K562 (cell line): ENCODE measurements at regions not wholly inside any gene's neighbourhood (a gene's known extent, or its start where the extent isn't known, plus 50 kb on each side); places are given as distances from the start of the nearest gene placed in this dataset.

Experiments used
- ATAC-seq: fragments of 200-7000 bp; cut with Tn5 transposase; 3 replicates; pipeline ENCODE4 v1.9.1; 2020; ENCODE audit warnings: moderate library complexity
- BruUV-seq: library from RNA; stranded (reverse); fragments of 400-500 nt; replicated peaks from 2 replicates; lab custom pipeline; 2021; lab: Mats Ljungman, UMichigan
- CTCF ChIA-PET: fragments of 300-600 bp; formaldehyde crosslinking; extraction: SDS; loops from one replicate; lab custom pipeline; 2021; ENCODE audit warnings: low intra/inter-chr PET ratio; lab: Yijun Ruan, JAX
- POLR2A ChIA-PET: fragments of 300-600, 350-650 bp; sonication (Branson Sonifier 250); formaldehyde crosslinking; extraction: SDS; loops from one replicate; lab custom pipeline; 2021; ENCODE audit warnings: antibody characterized with exemption, inconsistent platforms; lab: Yijun Ruan, JAX
- DNase-seq, 4 experiments: peaks; one replicate each; pipeline versions ENCODE4 v3.0.0 to v3.0.0-alpha.2; 2011 to 2018; ENCODE audit warnings: low spot score in 3 of 4, mixed read lengths in 3 of 4; ENCODE audit errors: extremely low read depth in 1 of 4
- FAIRE-seq: peaks from 2 replicates; lab custom pipeline; 2011; peaks lifted over from hg19 to GRCh38; lab: Jason Lieb, UNC
- H2AFZ ChIP-seq: 2 replicates; pipeline ENCODE4 v1.6.0; 2011; ENCODE audit warnings: low read depth, low read length, control low read depth, inconsistent platforms
- H3K27ac ChIP-seq: fragments of 200-600 bp; 3 replicates; pipeline ENCODE4 v1.8.0; 2011; ENCODE audit warnings: low read depth, mild to moderate bottlenecking, control low read depth, inconsistent platforms, low read length, moderate library complexity, mixed read lengths; ENCODE audit errors: extremely low read depth
- H3K27me3 ChIP-seq, 2 experiments: fragments of 300-600 bp in 1 of 2; 2 replicates in 1 of 2; 3 replicates in 1 of 2; pipeline versions ENCODE4 v1.6.0 to v1.8.0; 2011; ENCODE audit warnings: inconsistent platforms in 2 of 2, low read length in 2 of 2, mild to moderate bottlenecking in 1 of 2, mixed read lengths in 1 of 2, moderate library complexity in 1 of 2; ENCODE audit not compliant: control insufficient read depth in 2 of 2, insufficient read depth in 2 of 2
- H3K36me3 ChIP-seq: fragments of 300-600 bp; 3 replicates; pipeline ENCODE4 v1.8.0; 2011; ENCODE audit warnings: mild to moderate bottlenecking, low read length, inconsistent platforms; ENCODE audit not compliant: control insufficient read depth, insufficient read depth
- H3K4me1 ChIP-seq, 2 experiments: fragments of 200-600 bp in 1 of 2; replicated peaks in 1 of 2; 2 replicates in 1 of 2; 3 replicates in 1 of 2; pipeline versions ENCODE4 v1.5.1 to v1.8.0; 2011; ENCODE audit warnings: inconsistent platforms in 2 of 2, low read length in 2 of 2, mild to moderate bottlenecking in 1 of 2, mixed read lengths in 1 of 2, moderate library complexity in 1 of 2; ENCODE audit not compliant: control insufficient read depth in 2 of 2, insufficient read depth in 2 of 2
- H3K4me2 ChIP-seq: 2 replicates; pipeline ENCODE4 v1.6.1; 2011; ENCODE audit warnings: low read length, control low read depth, inconsistent platforms, mixed read lengths; ENCODE audit not compliant: insufficient read depth
- H3K4me3 ChIP-seq: fragments of 200-600 bp; sonication (generic), shearing (Covaris generic); 2 replicates; pipeline ENCODE4 v1.5.1; 2016; ENCODE audit warnings: control low read depth, inconsistent platforms
- H3K79me2 ChIP-seq: fragments of 200-600 bp; 3 replicates; pipeline ENCODE4 v1.8.0; 2011; ENCODE audit warnings: low read length, inconsistent platforms; ENCODE audit not compliant: control insufficient read depth, insufficient read depth
- H3K9ac ChIP-seq, 2 experiments: 2 replicates each; pipeline versions ENCODE4 v1.6.0 to v1.6.1; 2011; ENCODE audit warnings: low read depth in 2 of 2, low read length in 2 of 2, control low read depth in 1 of 2, inconsistent platforms in 1 of 2, mild to moderate bottlenecking in 1 of 2, mixed read lengths in 1 of 2; ENCODE audit not compliant: insufficient read depth in 1 of 2
- H3K9me1 ChIP-seq: one replicate; pipeline ENCODE4 v1.6.0; 2011; ENCODE audit warnings: inconsistent platforms, mild to moderate bottlenecking, low read length, moderate library complexity; ENCODE audit not compliant: control insufficient read depth, insufficient read depth
- H3K9me3 ChIP-seq: replicated peaks from 2 replicates; pipeline ENCODE4 v1.5.1; 2011; ENCODE audit warnings: low read depth, low read length, inconsistent platforms; ENCODE audit not compliant: control insufficient read depth, insufficient read depth
- H4K20me1 ChIP-seq: replicated peaks from 2 replicates; pipeline ENCODE4 v1.6.1; 2011; ENCODE audit warnings: low read length, inconsistent platforms, mixed read lengths; ENCODE audit not compliant: control insufficient read depth, insufficient read depth
- ELF2 ChIP-seq: fragments of 250-450 bp; sonication (Bioruptor Pico); IDR thresholded peaks from 2 replicates; pipeline ENCODE4 v1.5.0; 2021; ENCODE audit warnings: mild to moderate bottlenecking
- GTF2F1 ChIP-seq: IDR thresholded peaks from 2 replicates; pipeline ENCODE4 v1.6.1; 2011; ENCODE audit warnings: low read depth, low read length, improper control_type of control experiment
- WGBS: fragments of 100-300 bp; shearing (Covaris generic); methylation state at CpG from one replicate; pipeline ENCODE4 v1.1.6; 2016; ENCODE audit warnings: low coverage, mixed read lengths; ENCODE audit not compliant: insufficient coverage; ENCODE audit errors: missing lambda C conversion rate; 5-methylcytosine and 5-hydroxymethylcytosine counted together
- in situ Hi-C: fragments of 300-500 bp; cut with MboI; formaldehyde crosslinking; loops from 4 replicates; pipeline ENCODE4 v1.15.0; 2018; ENCODE audit warnings: inconsistent platforms, mixed read lengths
- intact Hi-C: fragments of 100-400 bp; cut with micrococcal nuclease; formaldehyde crosslinking; loops from 2 replicates; pipeline ENCODE4 v1.14.2; 2022
- TF ChIP-seq, protein P1 (sequence below): sonication (generic); formaldehyde crosslinking; IDR thresholded peaks from 2 replicates; pipeline ENCODE4 v1.8.0; 2023; ENCODE audit warnings: mild to moderate bottlenecking, missing genetic modification reagents
- TF ChIP-seq, protein P2 (sequence below): fragments of 450-650 bp; IDR thresholded peaks from 2 replicates; pipeline ENCODE4 v1.6.1; 2016; ENCODE audit warnings: mild to moderate bottlenecking

DNA sequence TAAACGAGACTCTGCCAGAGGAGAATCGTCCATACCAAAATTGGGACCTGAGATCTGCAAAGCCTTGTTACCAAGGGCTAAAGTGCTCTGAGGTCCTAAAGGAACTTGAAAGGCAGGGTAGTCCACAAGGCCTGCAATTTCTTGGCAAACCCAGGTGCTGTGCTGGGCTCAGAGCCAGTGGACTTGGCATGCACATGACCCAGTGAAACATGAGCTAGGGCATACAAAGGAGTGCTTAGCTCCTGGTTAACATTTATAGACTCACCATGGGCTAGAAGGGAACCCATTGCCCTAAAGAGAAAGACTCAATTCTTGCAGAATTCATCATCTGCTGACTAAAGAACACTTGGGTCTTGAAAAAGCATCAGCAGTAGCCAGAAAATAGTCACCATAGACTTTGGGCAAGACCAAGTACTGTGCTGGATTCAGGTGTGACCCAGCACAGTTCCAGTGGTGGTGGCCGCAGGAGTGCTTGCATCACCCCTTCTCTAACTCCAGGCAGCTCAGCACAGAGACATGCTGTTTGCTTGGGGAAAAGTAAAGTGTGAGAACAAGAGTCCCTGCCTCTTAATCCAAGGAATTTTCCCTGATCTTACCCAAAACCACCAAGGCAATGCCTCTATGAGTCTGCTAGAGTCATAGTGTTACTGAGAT is 1069.4 kb upstream of the ADGRL2 start (continued):
- TF ChIP-seq, protein P1, sequence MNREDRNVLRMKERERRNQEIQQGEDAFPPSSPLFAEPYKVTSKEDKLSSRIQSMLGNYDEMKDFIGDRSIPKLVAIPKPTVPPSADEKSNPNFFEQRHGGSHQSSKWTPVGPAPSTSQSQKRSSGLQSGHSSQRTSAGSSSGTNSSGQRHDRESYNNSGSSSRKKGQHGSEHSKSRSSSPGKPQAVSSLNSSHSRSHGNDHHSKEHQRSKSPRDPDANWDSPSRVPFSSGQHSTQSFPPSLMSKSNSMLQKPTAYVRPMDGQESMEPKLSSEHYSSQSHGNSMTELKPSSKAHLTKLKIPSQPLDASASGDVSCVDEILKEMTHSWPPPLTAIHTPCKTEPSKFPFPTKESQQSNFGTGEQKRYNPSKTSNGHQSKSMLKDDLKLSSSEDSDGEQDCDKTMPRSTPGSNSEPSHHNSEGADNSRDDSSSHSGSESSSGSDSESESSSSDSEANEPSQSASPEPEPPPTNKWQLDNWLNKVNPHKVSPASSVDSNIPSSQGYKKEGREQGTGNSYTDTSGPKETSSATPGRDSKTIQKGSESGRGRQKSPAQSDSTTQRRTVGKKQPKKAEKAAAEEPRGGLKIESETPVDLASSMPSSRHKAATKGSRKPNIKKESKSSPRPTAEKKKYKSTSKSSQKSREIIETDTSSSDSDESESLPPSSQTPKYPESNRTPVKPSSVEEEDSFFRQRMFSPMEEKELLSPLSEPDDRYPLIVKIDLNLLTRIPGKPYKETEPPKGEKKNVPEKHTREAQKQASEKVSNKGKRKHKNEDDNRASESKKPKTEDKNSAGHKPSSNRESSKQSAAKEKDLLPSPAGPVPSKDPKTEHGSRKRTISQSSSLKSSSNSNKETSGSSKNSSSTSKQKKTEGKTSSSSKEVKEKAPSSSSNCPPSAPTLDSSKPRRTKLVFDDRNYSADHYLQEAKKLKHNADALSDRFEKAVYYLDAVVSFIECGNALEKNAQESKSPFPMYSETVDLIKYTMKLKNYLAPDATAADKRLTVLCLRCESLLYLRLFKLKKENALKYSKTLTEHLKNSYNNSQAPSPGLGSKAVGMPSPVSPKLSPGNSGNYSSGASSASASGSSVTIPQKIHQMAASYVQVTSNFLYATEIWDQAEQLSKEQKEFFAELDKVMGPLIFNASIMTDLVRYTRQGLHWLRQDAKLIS (CRISPR knock-in tag) = no peak
- TF ChIP-seq GTF2F1 = no peak
- TF ChIP-seq ELF2 (CRISPR knock-in tag) = no peak

DNA sequence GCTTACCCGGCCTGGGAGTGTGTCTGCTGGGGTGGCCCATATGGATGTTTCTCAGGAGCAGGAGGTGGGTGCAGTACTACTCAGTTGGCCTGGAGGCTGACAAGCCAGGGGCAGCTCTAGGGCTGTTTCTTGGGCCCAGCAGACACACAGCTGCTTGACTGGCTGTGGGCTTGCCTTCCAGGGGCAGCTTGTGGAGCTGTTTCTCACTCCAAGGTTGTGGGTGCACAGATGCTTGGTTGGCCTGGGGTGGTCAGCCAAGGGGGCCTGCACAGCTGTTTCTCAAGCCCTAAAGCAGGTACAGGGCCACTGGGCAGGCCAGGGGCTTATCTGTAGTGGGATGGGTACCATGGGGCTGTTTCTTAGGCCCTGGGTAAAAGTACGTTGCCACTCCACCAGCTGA is 1078.1 kb upstream of the ADGRL2 start:
- FAIRE-seq (no peak), ATAC-seq (no peak), DNase-seq (no peak)
- Histone ChIP-seq H2AFZ (no peak overlapping the region), H3K9me3 (no peaks in the 10 kb centered on the region), H4K20me1 (no peaks in the 10 kb centered on the region), H3K4me1 (no peaks in the 10 kb centered on the region), H3K79me2 (no peaks in the 10 kb centered on the region), H3K27ac (no peak overlapping the region), H3K4me3 (no peak overlapping the region), H3K9ac (no peak overlapping the region), H3K9me1 (no peaks in the 10 kb centered on the region), H3K36me3 (no peaks in the 10 kb centered on the region), H3K4me2 (no peak overlapping the region), H3K27me3 (no peaks in the 10 kb centered on the region)
- TF ChIP-seq, protein P2, sequence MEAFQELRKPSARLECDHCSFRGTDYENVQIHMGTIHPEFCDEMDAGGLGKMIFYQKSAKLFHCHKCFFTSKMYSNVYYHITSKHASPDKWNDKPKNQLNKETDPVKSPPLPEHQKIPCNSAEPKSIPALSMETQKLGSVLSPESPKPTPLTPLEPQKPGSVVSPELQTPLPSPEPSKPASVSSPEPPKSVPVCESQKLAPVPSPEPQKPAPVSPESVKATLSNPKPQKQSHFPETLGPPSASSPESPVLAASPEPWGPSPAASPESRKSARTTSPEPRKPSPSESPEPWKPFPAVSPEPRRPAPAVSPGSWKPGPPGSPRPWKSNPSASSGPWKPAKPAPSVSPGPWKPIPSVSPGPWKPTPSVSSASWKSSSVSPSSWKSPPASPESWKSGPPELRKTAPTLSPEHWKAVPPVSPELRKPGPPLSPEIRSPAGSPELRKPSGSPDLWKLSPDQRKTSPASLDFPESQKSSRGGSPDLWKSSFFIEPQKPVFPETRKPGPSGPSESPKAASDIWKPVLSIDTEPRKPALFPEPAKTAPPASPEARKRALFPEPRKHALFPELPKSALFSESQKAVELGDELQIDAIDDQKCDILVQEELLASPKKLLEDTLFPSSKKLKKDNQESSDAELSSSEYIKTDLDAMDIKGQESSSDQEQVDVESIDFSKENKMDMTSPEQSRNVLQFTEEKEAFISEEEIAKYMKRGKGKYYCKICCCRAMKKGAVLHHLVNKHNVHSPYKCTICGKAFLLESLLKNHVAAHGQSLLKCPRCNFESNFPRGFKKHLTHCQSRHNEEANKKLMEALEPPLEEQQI = no peak
- intact Hi-C loops = no loop called here
- in situ Hi-C loops = no loop called here
- 0% methylated on average over 2 of the region's 2 CpGs for WGBS
- CTCF ChIA-PET = no interaction called here
- no TSS peak for BruUV-seq
- POLR2A ChIA-PET = no interaction called here
